T-helper 2 cell treated with Interferon-gamma antibody and Interleukin-4, amounts not matched to agents 5 μg/mL and 100 μg/mL, for 36 hours (primary cell): ENCODE measurements at regions not wholly inside any gene's neighbourhood (a gene's known extent, or its start where the extent isn't known, plus 50 kb on each side); places are given as distances from the start of the nearest gene placed in this dataset.

Source experiments
- DNase-seq: peaks from one replicate; pipeline ENCODE4 v3.0.0; 2021; ENCODE audit warnings: low spot score
- H3K27ac Mint-ChIP-seq: one replicate; pipeline ENCODE4 v1.8.0; 2021; ENCODE audit warnings: mild to moderate bottlenecking, mixed read lengths
- H3K27me3 Mint-ChIP-seq: one replicate; pipeline ENCODE4 v1.8.0; 2021; ENCODE audit warnings: low read depth, mixed read lengths
- H3K36me3 Mint-ChIP-seq: one replicate; pipeline ENCODE4 v1.8.0; 2021; ENCODE audit warnings: low read depth, mixed read lengths
- H3K4me1 Mint-ChIP-seq: one replicate; pipeline ENCODE4 v1.8.0; 2021; ENCODE audit warnings: low read depth, mixed read lengths
- H3K4me3 Mint-ChIP-seq: one replicate; pipeline ENCODE4 v1.8.0; 2022; ENCODE audit warnings: mild to moderate bottlenecking, moderate library complexity, mixed read lengths
- H3K9me3 Mint-ChIP-seq: one replicate; pipeline ENCODE4 v1.8.0; 2021; ENCODE audit warnings: mixed read lengths

- Mint-ChIP-seq H3K36me3 (no peaks in the 10 kb centered on the region), H3K4me3 (no peak overlapping the region), H3K27ac (no peak overlapping the region), H3K9me3 (no peaks in the 10 kb centered on the region), H3K27me3 (no peaks in the 10 kb centered on the region), H3K4me1 (no peaks in the 10 kb centered on the region)
- no peak for DNase-seq
Measured at GRCh38 chr11:127195501-127196120, 195.0 kb upstream of the KIRREL3 start.

DNA sequence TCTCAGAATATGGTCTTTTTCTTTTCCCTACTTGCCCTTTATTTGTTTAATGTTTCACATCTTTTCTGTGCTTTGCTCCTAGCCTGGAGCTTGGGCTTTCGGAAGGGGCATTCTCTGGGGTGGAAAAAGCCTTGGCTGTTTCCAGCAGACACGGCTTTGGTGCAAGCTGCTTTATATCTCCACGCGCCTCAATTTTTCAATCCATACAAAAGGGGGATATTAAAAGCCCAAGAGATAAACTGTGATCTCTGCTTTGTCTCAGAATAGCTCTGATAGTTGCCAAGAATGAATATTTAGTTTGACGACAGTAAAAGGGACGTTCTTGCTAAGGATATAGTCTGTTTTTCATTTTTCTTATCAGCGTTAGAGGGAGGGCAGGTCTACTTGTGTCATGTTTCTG is 194.0 kb upstream of the KIRREL3 start:
- H3K27ac Mint-ChIP-seq = no peak overlapping the region
- no peaks in the 10 kb centered on the region for H3K4me1 Mint-ChIP-seq
- H3K4me3 Mint-ChIP-seq = no peak overlapping the region
- H3K27me3 Mint-ChIP-seq = no peaks in the 10 kb centered on the region
- no peaks in the 10 kb centered on the region for H3K36me3 Mint-ChIP-seq
- no peak for DNase-seq
- no peaks in the 10 kb centered on the region for H3K9me3 Mint-ChIP-seq

DNA sequence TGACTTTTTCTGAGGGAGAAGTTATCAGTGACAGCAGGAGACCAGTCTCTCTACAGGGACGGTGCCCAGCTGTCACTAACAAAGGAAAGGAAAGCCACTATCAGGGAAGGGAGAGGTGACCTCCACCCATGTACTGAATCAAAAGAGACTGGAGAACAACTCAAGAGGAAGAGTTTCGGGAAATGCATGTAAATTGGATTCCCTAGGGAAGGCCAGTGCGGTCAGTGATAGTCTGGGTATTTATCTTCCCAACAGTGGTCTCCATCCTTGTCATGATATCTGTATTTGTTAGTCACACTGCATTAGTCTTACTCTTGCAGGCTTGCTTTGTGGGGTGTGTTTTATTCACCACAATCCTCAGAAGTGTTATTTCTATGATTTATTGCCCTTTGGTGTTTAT is 193.4 kb upstream of the KIRREL3 start:
- Mint-ChIP-seq H3K27ac (no peak overlapping the region), H3K36me3 (no peaks in the 10 kb centered on the region), H3K27me3 (no peaks in the 10 kb centered on the region), H3K9me3 (no peaks in the 10 kb centered on the region), H3K4me3 (no peak overlapping the region), H3K4me1 (no peaks in the 10 kb centered on the region)
- no peak for DNase-seq

GRCh38 chr11:127191689-127192088 is 191.1 kb upstream of the KIRREL3 start:
- Mint-ChIP-seq H3K27ac (no peak overlapping the region), H3K36me3 (no peaks in the 10 kb centered on the region), H3K27me3 (no peaks in the 10 kb centered on the region), H3K9me3 (no peaks in the 10 kb centered on the region), H3K4me1 (no peaks in the 10 kb centered on the region), H3K4me3 (no peak overlapping the region)
- DNase-seq = no peak

GRCh38 chr11:127191261-127191660 is 190.7 kb upstream of the KIRREL3 start:
- DNase-seq = no peak
- no peaks in the 10 kb centered on the region for H3K36me3 Mint-ChIP-seq
- no peaks in the 10 kb centered on the region for H3K4me1 Mint-ChIP-seq
- H3K4me3 Mint-ChIP-seq = no peak overlapping the region
- no peaks in the 10 kb centered on the region for H3K27me3 Mint-ChIP-seq
- H3K9me3 Mint-ChIP-seq = no peaks in the 10 kb centered on the region
- H3K27ac Mint-ChIP-seq = no peak overlapping the region

GRCh38 chr11:127182586-127183203 is 182.1 kb upstream of the KIRREL3 start:
- no peak overlapping the region for H3K4me3 Mint-ChIP-seq
- no peaks in the 10 kb centered on the region for H3K27me3 Mint-ChIP-seq
- H3K9me3 Mint-ChIP-seq = no peaks in the 10 kb centered on the region
- H3K27ac Mint-ChIP-seq = no peak overlapping the region
- no peaks in the 10 kb centered on the region for H3K36me3 Mint-ChIP-seq
- H3K4me1 Mint-ChIP-seq = no peaks in the 10 kb centered on the region
- no peak for DNase-seq

DNA sequence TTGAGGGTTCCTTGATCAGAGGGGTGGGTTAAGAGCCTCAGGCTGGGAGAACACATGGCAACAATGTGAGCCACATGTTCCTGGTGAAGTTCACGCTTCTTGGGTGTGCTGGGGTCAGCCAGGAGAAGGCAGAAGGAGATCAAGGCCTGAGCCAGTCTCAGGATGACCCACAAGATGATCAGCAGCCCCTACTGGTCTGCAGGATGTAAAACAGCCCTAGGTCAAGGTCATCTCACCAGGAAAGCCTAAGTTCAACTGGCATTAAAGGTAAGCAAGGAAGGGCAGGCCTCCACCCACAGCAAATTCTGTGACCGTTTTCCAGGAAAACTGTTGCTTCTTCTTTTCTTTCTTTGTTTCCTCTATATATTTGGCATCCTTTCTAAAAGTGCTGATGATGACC is 156.7 kb upstream of the KIRREL3 start:
- H3K4me1 Mint-ChIP-seq = no peaks in the 10 kb centered on the region
- H3K4me3 Mint-ChIP-seq = no peak overlapping the region
- no peaks in the 10 kb centered on the region for H3K36me3 Mint-ChIP-seq
- H3K27me3 Mint-ChIP-seq = no peaks in the 10 kb centered on the region
- no peak for DNase-seq
- no peak overlapping the region for H3K27ac Mint-ChIP-seq
- H3K9me3 Mint-ChIP-seq = no peaks in the 10 kb centered on the region

DNA sequence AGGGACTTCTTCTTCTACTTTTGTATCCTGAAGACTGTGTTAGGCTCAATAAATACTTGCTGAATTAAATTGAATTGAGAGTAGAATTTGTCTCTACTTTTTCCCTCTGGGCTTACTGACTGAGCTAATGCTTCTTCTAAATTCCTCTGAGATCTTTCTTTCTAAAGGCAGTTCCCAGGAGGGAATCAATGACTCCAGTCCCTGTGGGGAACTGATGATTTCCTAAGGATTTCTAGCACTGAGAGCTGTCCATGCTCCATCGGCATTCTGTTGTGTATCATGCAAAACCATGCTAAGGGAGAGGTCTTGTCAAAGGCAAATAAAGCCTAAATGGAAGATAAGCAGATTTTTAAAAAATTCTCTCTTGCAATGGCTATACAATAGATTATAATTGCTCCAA is 148.8 kb upstream of the KIRREL3 start:
- no peaks in the 10 kb centered on the region for H3K4me1 Mint-ChIP-seq
- DNase-seq = no peak
- H3K9me3 Mint-ChIP-seq = no peaks in the 10 kb centered on the region
- H3K4me3 Mint-ChIP-seq = no peak overlapping the region
- no peaks in the 10 kb centered on the region for H3K27me3 Mint-ChIP-seq
- H3K27ac Mint-ChIP-seq = no peak overlapping the region
- no peaks in the 10 kb centered on the region for H3K36me3 Mint-ChIP-seq

- DNase-seq = no peak
- no peaks in the 10 kb centered on the region for H3K36me3 Mint-ChIP-seq
Measured at GRCh38 chr11:127143251-127143650, 142.7 kb upstream of the KIRREL3 start.

GRCh38 chr11:127138613-127139012 is 138.0 kb upstream of the KIRREL3 start:
- DNase-seq = no peak
- Mint-ChIP-seq H3K36me3 (no peaks in the 10 kb centered on the region), H3K4me3 (no peak overlapping the region), H3K9me3 (no peaks in the 10 kb centered on the region), H3K27me3 (no peaks in the 10 kb centered on the region), H3K4me1 (no peaks in the 10 kb centered on the region), H3K27ac (no peak overlapping the region)

More at GRCh38 chr11:127143251-127143650, 142.7 kb upstream of the KIRREL3 start:
- Mint-ChIP-seq H3K27ac (no peak overlapping the region), H3K4me3 (no peak overlapping the region), H3K27me3 (no peaks in the 10 kb centered on the region), H3K9me3 (no peaks in the 10 kb centered on the region), H3K4me1 (no peaks in the 10 kb centered on the region)

GRCh38 chr11:127137771-127138280 is 137.3 kb upstream of the KIRREL3 start:
- H3K27me3 Mint-ChIP-seq = no peaks in the 10 kb centered on the region
- no peaks in the 10 kb centered on the region for H3K9me3 Mint-ChIP-seq
- no peak overlapping the region for H3K27ac Mint-ChIP-seq
- H3K4me1 Mint-ChIP-seq = no peaks in the 10 kb centered on the region
- no peak for DNase-seq
- no peaks in the 10 kb centered on the region for H3K36me3 Mint-ChIP-seq
- no peak overlapping the region for H3K4me3 Mint-ChIP-seq

GRCh38 chr11:127136438-127136837 is 135.9 kb upstream of the KIRREL3 start:
- no peaks in the 10 kb centered on the region for H3K27me3 Mint-ChIP-seq
- no peaks in the 10 kb centered on the region for H3K4me1 Mint-ChIP-seq
- no peak overlapping the region for H3K27ac Mint-ChIP-seq
- H3K4me3 Mint-ChIP-seq = no peak overlapping the region
- H3K36me3 Mint-ChIP-seq = no peaks in the 10 kb centered on the region
- H3K9me3 Mint-ChIP-seq = no peaks in the 10 kb centered on the region
- DNase-seq = no peak

DNA sequence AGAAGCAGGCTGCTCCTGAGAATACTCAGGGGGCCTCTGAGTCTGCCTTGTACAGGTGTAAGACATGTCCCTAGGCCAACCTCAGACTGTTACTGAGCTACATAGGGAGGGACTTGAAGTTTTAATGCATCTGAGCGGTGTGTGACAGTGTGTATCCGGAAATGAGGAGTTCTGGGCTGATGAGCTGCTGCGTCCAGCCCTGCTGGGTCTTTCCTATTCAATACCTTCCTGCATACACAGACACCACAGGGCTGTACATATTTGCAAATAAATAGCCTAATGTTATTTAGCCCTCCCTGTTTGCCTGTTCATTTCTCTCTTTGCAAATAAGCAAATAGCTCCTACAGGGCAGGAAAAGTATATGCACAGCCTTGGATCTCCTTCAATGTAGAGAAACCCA is 134.7 kb upstream of the KIRREL3 start:
- H3K27me3 Mint-ChIP-seq = no peaks in the 10 kb centered on the region
- H3K36me3 Mint-ChIP-seq = no peaks in the 10 kb centered on the region
- no peaks in the 10 kb centered on the region for H3K9me3 Mint-ChIP-seq
- no peak for DNase-seq
- H3K27ac Mint-ChIP-seq = no peak overlapping the region
- H3K4me1 Mint-ChIP-seq = no peaks in the 10 kb centered on the region
- no peak overlapping the region for H3K4me3 Mint-ChIP-seq

DNA sequence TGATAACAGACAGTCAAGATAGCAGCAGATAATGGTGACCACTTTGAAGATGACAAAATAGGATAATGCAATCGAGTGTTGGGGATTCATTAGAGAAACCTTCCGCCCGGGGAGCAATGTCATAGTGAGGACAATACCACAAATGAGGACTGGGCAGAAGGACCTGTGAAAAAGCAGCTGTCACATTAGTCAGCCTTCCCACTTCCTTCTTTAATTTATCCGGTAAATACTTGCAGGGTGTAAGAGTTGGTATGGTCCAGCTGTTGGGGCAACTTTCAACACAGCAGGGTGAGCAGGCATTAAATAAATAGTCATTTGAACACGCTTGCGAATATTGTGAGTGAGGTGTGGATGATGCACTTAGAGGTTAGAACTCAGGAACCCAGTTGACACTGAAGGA is 132.5 kb upstream of the KIRREL3 start:
- H3K9me3 Mint-ChIP-seq = no peaks in the 10 kb centered on the region
- no peaks in the 10 kb centered on the region for H3K27me3 Mint-ChIP-seq
- no peaks in the 10 kb centered on the region for H3K4me1 Mint-ChIP-seq
- no peak overlapping the region for H3K27ac Mint-ChIP-seq
- no peak overlapping the region for H3K4me3 Mint-ChIP-seq
- DNase-seq = no peak
- no peaks in the 10 kb centered on the region for H3K36me3 Mint-ChIP-seq

GRCh38 chr11:127130321-127130720 is 129.8 kb upstream of the KIRREL3 start:
- H3K27me3 Mint-ChIP-seq = no peaks in the 10 kb centered on the region

More at GRCh38 chr11:127130321-127130720, 129.8 kb upstream of the KIRREL3 start:
- Mint-ChIP-seq H3K4me1 (no peaks in the 10 kb centered on the region), H3K27ac (no peak overlapping the region), H3K4me3 (no peak overlapping the region), H3K9me3 (no peaks in the 10 kb centered on the region), H3K36me3 (no peaks in the 10 kb centered on the region)
- DNase-seq = no peak
